Hematopoietic multipotent progenitor cell (in vitro differentiated cells): ENCODE measurements at regions not wholly inside any gene's neighbourhood (a gene's known extent, or its start where the extent isn't known, plus 50 kb on each side); places are given as distances from the start of the nearest gene placed in this dataset.

ENCODE experiments used
- DNase-seq, 3 donors: peaks; one replicate each; pipeline ENCODE4 v3.0.0-alpha.2; 2011 to 2015; ENCODE audit warnings: low read depth in 2 of 3, low spot score in 2 of 3

- no peak for DNase-seq
Measured at GRCh38 chr10:75347186-75347585, 54.4 kb downstream of the ZNF503 start.

GRCh38 chr10:75345738-75346137 is 55.8 kb downstream of the ZNF503 start:
- no peak for DNase-seq

- no peak for DNase-seq
Measured at GRCh38 chr10:75344170-75344569, 57.4 kb downstream of the ZNF503 start.

- no peak for DNase-seq
Measured at GRCh38 chr10:75342397-75342796, 59.2 kb downstream of the ZNF503 start.

- no peak for DNase-seq
Measured at GRCh38 chr10:75335983-75336382, 65.6 kb downstream of the ZNF503 start.

GRCh38 chr10:75335191-75335590 is 66.4 kb downstream of the ZNF503 start:
- DNase-seq = no peak

- no peak for DNase-seq
Measured at GRCh38 chr10:75334720-75335119, 66.8 kb downstream of the ZNF503 start.

- DNase-seq = no peak
Measured at GRCh38 chr10:75332081-75332480, 69.5 kb downstream of the ZNF503 start.

GRCh38 chr10:75331081-75331480 is 70.5 kb downstream of the ZNF503 start:
- no peak for DNase-seq

- no peak for DNase-seq
Measured at GRCh38 chr10:75329190-75329745, 72.3 kb downstream of the ZNF503 start.

DNA sequence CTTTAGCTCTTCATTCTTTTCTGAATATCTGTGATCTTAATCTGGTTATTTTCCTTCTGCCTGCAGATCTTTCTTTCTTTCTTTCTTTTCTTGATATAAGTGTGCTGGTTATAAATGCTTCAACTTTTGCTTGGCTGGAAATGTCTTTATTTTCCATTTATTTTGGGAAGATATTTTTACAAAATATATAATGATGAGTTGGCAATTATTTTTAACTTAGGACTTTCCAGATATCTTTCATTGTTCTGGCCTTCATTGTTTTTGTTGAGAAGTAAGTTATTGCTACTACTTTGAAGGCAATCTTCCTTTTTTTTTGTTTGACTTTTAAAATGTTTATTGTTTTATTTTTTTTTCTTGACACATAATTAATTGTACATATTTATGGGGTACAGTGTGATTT is 75.3 kb downstream of the ZNF503 start:
- no peak for DNase-seq

GRCh38 chr10:75319274-75319673 is 82.3 kb downstream of the ZNF503 start:
- DNase-seq = no peak

- DNase-seq = no peak
Measured at GRCh38 chr10:75314570-75314969, 78.8 kb upstream of the COMTD1 start.

GRCh38 chr10:75312440-75312839 is 76.7 kb upstream of the COMTD1 start:
- no peak for DNase-seq

GRCh38 chr10:75305675-75306074 is 69.9 kb upstream of the COMTD1 start:
- no peak for DNase-seq

- DNase-seq = no peak
Measured at GRCh38 chr10:75304741-75305390, 69.1 kb upstream of the COMTD1 start.

DNA sequence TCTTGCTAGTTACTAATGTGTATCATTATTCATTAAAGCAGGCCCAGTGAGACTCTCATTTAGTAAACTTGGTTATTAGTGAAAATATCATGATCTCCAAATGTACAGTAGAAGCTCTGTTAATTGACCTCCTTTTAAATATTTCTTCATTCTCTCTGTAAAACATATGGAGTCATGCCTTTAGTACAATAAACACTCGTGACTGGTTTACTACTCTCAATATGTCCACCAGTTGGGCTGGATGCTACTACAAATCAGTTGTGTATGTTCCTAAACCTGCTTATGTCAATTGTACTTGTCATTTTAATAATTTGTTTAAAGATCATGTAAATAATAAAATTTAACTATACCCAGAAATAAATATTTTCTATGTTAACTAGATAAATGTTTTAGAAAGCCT is 68.6 kb upstream of the COMTD1 start:
- DNase-seq = no peak

GRCh38 chr10:75303045-75303777 is 67.5 kb upstream of the COMTD1 start:
- DNase-seq = no peak

DNA sequence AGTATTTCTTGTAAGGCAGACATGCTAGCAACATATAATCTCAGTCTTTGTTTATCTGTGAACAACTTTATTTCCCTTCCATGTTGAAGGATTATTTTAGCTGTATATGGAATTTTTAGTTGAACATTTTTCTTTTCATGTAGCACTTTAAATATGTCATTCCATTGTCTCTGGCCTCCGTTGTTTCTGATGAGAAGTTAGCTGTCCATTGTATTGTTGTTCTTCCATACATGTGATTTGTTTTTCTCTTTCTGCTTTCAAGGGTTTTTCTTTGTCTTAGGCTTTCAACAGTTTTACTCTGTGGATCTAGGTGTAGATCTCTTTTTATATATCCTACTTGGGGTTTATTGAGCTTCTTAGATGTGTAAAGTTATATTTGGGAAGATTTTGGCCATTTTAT is 66.3 kb upstream of the COMTD1 start:
- no peak for DNase-seq

GRCh38 chr10:75297021-75297599 is 61.4 kb upstream of the COMTD1 start:
- no peak for DNase-seq

- no peak for DNase-seq
Measured at GRCh38 chr10:75295868-75296441, 60.2 kb upstream of the COMTD1 start.
